Activated CD8-positive, alpha-beta memory T cell treated with anti-CD3 and anti-CD28 coated beads, Interleukin-2, amount 50 U/mL, for 4 hours (primary cell): ENCODE measurements at regions not wholly inside any gene's neighbourhood (a gene's known extent, or its start where the extent isn't known, plus 50 kb on each side); places are given as distances from the start of the nearest gene placed in this dataset.
"Not testable (repeated sequence)": the region's sequence is repeated elsewhere in the genome, so short reads cannot be mapped to it uniquely, and the experiment has no call there.

Experiments
- DNase-seq: peaks from one replicate; pipeline ENCODE4 v3.0.0-alpha.2; 2020

DNA sequence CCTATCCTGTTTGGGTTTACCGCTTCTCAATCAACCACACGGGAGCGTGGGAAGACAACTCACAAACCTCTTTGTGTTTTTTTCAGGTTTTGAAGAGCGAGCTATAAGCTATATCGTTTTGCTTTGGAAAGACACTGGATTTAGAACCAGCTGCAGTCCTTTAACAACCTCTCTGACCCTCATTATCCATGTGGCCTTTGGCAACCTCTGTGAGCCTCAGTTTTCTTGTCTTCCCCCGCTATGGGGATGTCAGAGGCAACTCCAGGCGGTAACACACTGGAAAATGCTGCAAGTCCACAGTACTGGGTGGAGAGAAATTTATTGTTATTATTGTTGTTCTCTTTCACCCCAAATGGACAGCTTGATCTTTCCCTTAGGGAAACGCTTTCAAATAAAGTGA is 100.0 kb downstream of the ETS2 start:
- no peak for DNase-seq

DNA sequence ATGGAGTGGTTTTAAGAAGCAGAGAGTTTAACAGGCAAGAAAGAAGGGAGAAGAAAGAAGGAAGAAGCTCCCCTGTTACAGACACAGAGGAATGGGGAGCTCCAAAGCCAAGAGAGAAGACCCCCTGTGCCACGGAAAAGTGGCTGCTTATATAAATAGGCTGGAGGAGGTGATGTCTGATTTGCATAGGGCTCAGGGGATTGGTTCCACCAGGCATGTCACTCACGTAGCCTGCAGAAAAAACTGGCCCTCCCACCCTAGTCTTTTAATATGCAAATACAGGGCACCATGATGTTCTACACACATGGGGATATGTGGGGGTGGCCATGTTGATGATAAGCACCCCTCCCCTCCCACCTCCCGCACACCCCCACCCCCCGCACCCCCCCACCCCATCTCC is 99.6 kb downstream of the ETS2 start:
- no peak for DNase-seq

DNA sequence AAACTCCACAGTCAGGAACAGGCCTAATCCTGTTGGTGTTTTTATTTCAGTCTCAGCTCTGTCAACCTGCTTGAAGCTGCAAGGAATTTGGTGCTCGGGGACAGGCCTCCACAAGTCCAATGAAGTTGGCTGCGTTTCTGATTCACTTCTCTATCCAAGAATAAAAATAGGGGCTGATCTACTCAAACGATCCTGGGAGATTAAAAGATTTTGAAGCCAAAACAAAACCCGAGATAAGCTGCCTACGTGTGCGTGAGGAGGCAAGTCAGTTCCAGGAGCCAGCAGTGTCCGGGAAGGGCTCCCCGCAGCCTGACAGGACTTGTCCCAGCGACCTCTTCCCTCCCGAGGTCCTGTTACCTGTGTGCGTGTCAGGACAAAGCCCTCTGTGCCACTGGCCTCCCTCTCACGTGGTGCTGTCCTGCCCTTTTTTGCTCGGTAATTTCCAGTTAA is 98.0 kb downstream of the ETS2 start:
- no peak for DNase-seq

DNA sequence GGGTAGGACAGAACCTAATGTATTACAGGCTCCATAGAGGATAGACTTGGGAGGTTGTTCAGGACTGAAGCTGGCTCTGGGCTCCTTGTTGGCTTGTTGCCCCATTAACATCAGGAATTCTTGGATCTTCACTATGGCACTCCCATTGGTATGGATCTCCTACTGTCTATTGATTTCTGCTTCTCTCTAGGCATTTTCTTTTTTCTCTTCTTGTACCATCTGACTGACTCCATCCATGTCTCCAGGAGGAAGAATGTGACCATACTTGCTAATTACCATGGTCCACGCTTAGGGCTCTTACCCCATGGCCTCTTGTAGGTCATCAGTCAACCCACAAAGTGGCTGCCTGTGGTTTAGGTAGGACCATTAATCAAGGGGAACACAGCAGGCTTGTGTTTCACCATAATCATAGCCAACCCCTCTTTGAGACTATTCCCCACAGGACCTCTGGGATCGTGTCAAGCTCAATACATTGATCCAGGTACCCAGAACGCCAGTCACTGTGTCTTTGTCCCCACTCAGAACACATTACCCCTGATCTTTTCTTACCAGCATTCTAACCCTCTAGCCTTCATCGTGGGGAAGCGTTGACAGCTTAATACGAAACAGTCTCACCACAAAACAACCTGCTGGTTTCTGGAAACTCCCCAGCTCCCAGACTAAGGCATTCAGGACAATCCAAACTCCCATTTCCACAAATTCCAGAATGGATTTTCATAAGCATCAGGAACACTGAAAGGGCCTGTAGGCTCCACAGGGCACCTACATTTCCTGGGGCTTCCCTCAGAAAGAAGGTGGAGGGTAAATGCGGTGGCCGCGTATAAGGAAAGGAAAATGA is 97.1 kb downstream of the ETS2 start:
- DNase-seq: no peak

DNA sequence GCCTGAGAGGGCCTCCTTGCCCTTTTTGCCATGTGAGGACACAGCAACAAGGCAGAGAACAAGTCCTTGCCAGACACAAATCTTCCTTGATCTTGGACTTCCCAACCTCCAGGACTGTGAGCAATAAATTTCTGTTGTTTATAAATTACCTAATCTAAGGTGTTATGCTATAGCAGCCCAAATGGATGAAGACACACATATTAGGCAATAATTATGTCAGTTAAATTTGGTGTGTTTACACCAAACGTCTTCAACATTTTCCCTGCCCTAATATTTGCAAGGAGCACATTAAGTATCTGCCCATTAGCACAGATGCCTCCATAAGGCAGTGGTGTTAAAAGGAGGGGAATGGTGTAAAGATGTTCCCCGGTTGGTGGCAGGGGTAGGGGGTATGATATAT is 94.8 kb downstream of the ETS2 start:
- DNase-seq: no peak

DNA sequence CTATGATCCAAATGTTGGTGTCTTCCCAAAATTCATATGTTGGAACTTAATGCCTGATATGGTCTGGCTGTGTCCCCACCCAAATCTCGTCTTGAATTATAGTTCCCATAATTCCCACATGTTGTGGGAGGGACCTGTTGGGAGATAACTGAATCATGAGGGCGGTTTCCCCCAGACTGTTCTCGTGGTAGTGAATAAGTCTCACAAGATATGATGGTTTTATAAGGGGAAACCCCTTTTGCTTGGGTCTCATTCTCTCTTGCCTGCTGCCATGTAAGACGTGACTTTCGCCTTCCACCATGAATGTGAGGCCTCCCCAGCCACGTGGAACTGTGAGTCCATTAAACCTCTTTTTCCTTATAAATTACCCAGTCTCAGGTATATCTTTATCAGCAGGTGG is 94.3 kb downstream of the ETS2 start:
- not testable (repeated sequence) for DNase-seq

DNA sequence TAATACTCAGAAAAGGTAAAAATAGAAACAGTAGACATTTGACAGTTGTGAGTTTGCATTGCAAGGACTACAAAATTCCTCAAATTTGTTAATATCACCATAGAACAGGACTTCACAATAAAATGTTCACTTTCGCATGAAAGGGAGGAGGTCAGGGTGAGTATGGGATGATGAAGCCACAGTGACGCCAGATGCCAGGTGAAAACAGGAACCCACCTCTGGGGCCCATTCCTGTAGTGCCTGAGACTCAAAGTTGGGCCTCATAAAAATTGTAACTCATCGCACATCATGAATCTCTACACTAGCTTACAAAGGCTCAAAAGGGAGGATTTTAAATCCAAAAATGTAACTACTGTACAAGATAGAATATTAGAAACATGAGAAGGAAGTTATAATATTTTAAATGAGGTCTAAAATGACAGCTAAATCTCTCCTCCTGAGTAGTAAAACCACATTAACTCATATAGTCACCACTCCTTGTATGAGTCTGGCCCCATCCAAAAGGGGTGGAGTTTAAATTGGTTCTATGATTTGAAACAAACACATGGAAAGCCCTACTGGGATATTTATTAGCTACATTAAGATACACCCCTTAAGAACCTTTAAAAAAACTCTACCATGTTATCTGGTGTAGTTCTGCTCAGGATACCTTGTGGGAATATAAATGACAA is 93.7 kb downstream of the ETS2 start:
- DNase-seq: no peak

DNA sequence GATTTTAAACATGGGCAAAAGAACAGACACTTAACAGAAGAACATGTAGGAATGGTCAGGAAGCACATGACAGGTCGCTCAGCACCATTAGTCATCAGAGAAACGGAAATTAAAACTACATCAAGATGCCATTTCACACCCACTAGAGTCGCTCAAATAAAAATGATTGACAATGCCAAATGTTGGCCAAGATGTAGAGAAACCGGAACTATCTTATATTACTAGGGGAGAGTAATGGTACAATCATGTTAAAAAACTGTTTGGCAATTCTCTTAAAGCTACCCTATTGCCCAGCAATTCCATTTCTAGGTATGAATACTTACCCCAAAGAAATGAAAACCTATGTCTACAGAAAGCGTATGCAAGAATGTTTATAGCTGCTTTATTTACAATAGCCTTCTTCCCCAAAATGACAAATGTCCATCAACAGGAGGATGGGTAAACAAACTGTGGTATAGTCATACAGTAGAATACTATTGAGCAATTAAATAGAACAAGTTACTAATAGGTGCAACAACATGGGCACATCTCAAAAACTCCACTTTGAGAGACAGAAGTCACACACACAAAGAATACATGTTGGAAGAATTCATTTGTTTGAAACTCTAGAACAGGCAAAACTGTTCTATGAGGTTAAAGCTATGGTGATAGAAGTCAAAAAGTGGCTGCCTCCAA is 92.8 kb downstream of the ETS2 start:
- DNase-seq: no peak

DNA sequence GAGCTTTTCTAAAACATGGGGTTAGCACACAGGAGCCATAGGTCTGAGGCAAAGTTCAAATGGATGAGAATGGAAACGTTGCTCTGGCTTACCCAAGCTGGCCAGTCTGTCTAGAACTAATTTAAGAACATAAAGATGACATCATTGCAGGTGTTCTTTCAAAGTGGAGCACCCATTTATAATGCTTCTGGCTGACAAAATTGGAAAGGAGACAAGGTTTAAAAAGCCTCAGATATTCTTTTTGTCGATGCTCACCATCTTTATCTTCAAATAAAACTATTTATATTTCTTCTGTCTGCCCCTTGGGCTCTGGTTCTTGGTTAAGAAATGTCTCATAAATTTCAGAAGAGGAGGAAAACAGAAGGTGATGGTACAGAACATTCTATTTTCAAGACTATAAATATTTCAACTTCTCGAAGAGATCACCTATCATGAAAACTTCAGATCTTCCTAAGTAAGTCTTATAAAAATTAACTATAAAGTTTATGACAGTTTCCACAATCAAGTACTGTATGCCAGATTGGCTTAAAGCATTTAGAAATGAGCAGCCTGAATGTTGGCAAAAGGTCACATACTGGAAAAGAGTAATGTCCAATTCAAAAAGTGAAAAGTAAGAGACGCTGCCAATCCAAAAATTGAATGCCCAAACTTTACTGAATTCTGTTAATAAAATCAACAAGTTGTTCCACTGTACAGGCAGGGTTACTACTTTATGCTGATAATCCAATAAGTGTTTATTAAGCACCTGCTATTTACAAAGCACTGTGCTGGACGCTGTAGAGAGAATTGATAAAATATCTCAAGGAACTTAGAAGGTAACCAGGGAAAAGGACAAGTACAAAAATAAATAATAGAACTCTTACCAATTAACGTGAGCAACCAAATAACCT is 92.0 kb downstream of the ETS2 start:
- no peak for DNase-seq

DNA sequence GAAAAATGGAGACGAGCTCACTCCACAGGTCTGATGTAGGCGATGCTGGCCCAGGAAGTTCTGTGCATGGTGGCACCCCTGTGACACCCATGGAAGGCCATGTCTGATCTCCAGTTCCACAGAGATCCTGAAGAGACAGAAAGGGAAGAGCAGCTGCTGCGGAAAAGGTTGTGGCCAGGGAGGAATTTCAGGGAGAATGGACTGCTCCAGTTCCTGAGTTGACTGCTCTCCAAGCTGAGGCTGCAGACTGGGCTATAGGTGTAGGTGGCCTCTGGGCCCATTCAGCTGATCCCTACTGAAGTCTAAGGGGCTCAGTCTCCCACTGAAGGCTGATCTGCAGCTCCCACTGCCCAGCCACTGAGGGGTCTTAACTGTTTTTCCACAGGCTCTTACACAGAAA is 89.2 kb downstream of the ETS2 start:
- DNase-seq: no peak

DNA sequence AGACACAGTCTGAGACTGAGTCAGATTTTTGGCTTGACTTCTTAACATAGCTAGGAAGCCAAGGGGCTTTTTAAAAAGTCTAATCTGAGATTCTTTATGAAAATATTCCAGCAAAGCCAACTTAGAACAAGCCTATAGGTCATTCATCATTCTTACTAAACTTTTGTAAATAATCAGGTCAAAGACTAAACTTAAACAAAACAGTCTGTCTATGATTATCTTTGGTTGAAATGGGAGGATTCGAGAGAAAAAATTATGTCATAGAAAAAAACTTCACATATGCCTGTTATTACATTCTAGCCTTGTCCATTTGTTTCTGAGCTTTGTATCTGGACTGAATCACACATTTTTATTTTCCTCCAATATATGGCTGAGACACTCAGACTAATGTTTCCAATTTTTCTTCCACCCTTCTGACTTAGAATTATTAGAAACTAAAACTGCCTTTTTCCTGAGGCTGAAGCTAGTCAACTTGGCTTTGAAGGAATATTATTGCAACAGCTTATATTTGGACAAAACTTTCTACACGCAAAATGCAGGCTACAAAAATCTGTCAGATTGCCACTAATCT is 83.3 kb downstream of the ETS2 start:
- no peak for DNase-seq

DNA sequence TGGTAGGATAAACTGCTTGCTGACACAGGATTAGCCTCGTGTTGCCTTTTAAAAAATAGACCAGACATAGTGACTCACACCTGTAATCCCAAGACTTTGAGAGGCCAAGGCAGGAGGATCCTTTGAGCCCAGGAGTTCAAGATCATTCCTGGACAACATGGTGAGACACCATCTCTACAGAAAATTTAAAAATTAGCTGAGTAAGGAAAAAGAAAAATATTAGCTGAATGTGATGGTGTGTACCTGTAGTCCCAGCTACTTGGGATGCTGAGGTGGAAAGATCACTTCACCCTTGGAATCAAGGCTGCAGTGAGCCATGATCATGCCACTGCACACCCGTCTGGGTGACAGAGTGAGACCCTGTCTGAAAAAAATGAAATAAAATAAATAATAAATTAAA is 82.0 kb downstream of the ETS2 start:
- no peak for DNase-seq

DNA sequence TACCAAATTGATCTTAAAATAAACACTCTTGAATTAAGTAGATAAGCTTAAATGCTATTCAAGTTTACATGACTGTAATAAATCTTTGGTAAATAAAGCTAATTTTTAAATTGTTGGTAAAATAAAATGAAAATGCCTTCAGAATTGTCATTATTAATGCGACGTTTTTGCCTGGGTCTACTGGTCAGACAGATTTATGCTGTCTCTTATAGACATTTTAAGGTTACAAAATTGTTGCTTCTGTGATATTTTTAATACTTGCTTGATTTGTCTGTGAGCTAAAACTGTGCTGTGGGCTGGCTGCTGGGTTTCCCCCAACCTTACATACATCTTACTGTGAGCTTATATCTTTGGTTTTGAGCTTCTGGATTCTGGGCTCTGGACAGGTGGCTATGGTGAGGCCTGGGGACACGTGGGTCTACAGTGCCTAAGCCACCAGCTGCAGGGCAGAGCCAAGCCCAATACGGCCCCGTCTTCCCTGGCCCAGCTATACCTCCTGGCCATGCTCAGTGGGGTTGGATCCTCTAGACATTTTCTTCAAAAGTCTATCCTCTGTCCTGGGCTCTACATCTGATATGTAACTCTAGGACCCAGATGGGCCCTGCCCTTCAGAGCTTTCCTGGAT is 81.4 kb downstream of the ETS2 start:
- DNase-seq: no peak

DNA sequence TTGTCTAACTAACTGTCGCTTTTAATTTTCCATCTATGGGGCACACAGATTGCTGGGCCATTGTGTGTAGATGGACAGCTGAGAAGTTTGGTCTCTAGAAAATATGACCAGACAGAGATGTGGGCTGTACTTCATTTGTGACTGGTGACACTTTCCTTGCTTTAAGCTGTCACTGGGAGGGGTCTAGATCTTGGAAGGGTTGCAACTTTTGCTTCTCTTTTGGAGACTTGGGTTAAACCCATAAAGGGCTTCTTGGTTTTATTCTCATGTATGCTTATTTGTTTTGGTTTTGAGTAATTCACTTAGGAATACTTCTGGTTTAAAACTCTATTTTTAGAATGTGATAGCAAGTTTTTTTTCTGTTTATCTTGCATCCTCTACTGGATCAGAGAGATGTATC is 80.2 kb downstream of the ETS2 start:
- DNase-seq: no peak

DNA sequence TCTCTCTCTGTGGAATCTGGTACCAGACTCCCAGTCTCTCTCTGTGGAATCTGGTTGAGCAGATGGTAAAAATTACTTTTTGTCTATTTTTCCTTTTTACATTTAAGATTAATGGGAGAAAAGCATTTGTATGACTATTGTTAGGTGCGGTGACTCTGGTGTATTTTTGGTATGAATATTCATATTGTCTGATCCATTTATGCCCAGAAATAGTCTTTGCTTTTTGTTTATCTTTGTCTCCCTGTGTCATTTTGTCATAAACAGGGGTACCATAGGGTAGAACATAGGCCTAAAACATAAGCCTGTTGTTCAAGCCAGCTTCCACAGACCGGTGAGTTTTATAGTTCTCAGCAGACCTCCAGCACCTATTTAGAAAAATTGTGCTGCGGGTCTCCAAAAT is 78.7 kb downstream of the ETS2 start:
- no peak for DNase-seq

DNA sequence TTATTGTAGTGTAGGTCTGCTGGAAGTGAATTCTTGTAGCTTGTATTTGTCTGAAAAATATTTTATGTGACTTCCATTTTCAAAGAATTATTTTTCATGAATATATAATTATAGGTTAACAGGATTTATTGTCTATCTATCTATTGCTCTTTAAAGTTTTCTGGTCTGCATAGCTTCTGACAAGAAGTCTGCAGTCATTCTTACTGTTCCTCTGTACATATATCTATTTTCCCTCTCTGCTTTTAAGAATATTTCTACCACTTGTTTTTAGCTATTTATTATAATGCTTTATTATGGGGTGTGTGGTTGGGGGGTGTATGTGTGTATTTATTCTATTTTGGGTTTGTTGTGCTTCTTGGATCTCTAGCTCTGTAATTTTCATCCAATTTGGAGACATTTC is 77.4 kb downstream of the ETS2 start:
- DNase-seq: no peak

DNA sequence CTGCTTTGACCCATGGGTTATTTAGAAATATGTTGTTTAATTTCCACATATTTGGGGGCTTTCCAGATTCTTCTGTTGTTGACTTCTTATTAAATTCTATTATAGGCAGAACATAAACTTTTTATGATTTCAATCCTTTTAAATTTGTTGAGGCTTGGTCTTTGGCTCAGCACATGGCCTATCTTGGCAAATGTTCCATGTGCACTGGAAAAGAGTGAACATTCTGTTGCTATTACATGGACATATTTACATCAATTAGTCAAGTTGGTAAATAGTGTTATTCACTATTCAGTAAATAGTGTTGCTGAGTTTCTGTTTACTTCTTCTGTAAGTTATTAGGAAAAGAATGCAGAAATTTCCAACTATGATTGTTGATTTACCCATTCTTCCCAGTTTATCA is 75.4 kb downstream of the ETS2 start:
- DNase-seq: no peak

DNA sequence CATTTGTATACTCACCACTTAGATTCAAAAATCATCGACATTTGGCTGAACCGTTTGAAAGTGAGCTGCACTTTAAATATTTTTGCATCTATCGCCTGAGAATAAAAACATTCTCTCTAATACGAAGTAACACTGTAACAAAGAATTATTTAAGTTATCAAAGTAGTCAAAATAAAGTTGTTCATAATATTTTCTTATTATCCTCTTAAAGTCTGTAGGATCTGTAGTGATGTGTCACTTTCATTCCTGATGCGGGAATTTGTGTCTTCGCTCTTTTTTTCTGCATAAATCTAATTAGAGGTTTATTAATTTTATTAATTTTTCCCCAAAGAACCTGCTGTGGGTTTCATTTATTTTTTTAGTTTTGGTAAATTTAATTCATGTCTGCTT is 74.8 kb downstream of the ETS2 start:
- DNase-seq: no peak

DNA sequence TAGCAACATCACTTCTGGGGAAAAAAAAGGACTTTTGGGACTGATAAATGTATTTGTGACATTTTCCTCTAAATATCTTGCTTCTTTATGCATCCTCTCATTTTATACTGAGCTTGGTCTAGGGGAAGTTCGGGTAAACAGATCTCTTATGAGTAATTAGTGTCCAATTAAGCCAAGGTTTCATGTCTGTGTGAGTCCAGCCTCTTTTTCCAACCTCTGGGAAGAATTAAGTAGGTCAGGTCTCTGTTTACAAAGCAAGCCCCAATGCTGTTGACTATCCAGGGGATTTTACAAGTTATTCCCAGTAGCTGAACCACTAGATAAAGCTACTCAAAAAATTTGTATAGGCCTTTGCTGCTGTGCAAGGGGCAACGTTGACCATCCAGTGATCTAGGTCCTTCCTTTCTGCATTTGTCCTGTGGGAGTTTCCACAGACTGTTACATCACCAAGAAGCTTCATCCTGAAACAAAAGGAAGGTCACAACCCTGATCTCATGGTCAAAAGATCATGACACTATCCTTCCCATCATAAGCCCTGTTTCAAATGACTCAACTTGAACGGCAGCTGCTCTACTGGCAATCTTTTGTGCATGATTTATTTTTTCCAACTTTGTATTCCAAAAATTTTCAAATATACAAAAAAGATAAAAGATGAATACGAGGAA is 74.3 kb downstream of the ETS2 start:
- DNase-seq: no peak

DNA sequence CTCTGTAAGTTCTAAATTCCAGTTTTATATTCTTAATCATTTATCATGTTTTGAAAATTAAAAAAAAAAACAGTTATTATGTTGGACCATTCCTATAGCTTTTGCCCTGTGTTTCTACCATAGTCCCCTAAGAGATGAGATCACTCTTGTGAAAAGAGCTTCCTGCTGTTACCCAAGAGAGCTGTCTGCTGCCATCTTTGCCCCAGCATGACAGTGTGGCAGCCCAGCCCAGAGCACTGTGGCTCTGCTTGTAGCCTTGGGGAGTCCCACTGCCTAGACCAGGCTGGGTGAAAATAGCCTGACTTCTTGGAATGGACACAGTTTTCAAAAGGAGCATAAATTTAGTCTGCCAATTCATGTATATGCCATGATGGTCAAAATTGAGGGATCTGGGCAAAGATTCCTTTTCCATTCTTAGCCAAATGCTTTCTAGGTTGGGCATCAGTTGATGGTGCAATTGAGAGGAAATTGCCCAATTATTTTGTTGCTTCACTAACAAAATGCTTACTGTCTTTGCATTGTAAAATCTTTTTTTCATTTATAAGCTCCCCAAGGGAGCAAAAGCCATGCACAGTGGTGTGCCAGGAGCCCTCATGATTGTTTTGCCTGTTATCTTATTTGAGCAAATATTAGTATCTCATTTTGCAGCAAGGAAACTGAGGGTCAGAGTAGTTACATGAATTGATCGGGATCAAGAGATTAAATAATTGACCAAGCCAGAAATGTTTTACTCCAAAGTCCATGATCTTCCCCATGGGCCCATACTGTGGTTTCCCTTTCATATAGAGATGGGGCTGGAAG is 72.8 kb downstream of the ETS2 start:
- no peak for DNase-seq
